Adrenal gland (tissue), 5 donors: ENCODE measurements at regions not wholly inside any gene's neighbourhood (a gene's known extent, or its start where the extent isn't known, plus 50 kb on each side); places are given as distances from the start of the nearest gene placed in this dataset.

Source experiments
- POLR2A ChIP-seq, 2 donors: fragments of 450-650 bp; IDR thresholded peaks; one replicate each; pipeline ENCODE4 v1.6.1; 2017; ENCODE audit warnings: antibody characterized with exemption in 2 of 2, mild to moderate bottlenecking in 2 of 2, moderate library complexity in 1 of 2
- TF ChIP-seq, protein P1 (sequence below), 6 experiments: fragments of 450-650 bp in 4 of 6; fragments of 200-600 bp in 2 of 6; sonication (generic) in 1 of 6; IDR thresholded peaks; 1 replicate in 5 of 6; 2 replicates in 1 of 6; pipeline versions ENCODE4 v1.5.1 to v1.8.0; 2016 to 2021; ENCODE audit warnings: antibody characterized with exemption in 6 of 6, mild to moderate bottlenecking in 2 of 6, moderate library complexity in 1 of 6
- donor health status: DM: no; HTN: no; CAD: no.

DNA sequence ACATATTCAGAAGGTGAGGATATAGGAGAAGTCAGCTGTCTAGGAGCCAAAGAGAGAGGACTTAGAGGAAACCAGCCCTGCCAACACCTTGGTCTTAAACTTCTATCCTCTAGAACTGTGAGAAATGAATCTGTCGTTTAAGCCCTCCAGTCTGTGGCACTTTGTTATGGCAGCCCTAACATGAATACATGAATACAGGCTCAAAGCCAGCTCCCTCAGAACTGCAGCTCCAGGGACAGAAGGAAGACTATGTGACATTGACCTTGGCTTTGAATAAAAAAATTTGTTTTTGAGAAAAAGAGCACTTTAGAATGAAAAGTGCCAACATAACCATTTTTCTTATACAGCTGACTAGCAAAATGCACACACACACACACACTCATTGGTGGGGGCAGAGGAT is 110.9 kb upstream of the ATP2B2 start:
- no peak for TF ChIP-seq POLR2A (IDR thresholded peaks at IDR 0.05)
- TF ChIP-seq, protein P1, sequence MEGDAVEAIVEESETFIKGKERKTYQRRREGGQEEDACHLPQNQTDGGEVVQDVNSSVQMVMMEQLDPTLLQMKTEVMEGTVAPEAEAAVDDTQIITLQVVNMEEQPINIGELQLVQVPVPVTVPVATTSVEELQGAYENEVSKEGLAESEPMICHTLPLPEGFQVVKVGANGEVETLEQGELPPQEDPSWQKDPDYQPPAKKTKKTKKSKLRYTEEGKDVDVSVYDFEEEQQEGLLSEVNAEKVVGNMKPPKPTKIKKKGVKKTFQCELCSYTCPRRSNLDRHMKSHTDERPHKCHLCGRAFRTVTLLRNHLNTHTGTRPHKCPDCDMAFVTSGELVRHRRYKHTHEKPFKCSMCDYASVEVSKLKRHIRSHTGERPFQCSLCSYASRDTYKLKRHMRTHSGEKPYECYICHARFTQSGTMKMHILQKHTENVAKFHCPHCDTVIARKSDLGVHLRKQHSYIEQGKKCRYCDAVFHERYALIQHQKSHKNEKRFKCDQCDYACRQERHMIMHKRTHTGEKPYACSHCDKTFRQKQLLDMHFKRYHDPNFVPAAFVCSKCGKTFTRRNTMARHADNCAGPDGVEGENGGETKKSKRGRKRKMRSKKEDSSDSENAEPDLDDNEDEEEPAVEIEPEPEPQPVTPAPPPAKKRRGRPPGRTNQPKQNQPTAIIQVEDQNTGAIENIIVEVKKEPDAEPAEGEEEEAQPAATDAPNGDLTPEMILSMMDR (IDR thresholded peaks at IDR 0.05): no peak
